Bronchial epithelial cell (primary cell): ENCODE measurements at regions not wholly inside any gene's neighbourhood (a gene's known extent, or its start where the extent isn't known, plus 50 kb on each side); places are given as distances from the start of the nearest gene placed in this dataset.

Experiments used
- DNase-seq: peaks from one replicate; pipeline ENCODE4 v3.0.0-alpha.2; 2010; ENCODE audit warnings: low read depth
- FAIRE-seq: peaks from 2 replicates; lab custom pipeline; 2011; peaks lifted over from hg19 to GRCh38; lab: Jason Lieb, UNC
- H3K27me3 ChIP-seq: 2 replicates; pipeline ENCODE4 v1.5.1; 2011; ENCODE audit warnings: low read length; ENCODE audit not compliant: control insufficient read depth, insufficient read depth
- H3K36me3 ChIP-seq: 2 replicates; pipeline ENCODE4 v1.5.1; 2011; ENCODE audit warnings: low read length; ENCODE audit not compliant: control insufficient read depth, insufficient read depth
- H3K4me3 ChIP-seq: 2 replicates; pipeline ENCODE4 v1.5.1; 2011; ENCODE audit warnings: mild to moderate bottlenecking, low read depth, low read length, control low read depth
- CTCF ChIP-seq: IDR thresholded peaks from 2 replicates; pipeline ENCODE4 v1.5.1; 2011; ENCODE audit warnings: mild to moderate bottlenecking, moderate library complexity, low read length, control low read depth, inconsistent platforms; ENCODE audit not compliant: insufficient read depth, severe bottlenecking

DNA sequence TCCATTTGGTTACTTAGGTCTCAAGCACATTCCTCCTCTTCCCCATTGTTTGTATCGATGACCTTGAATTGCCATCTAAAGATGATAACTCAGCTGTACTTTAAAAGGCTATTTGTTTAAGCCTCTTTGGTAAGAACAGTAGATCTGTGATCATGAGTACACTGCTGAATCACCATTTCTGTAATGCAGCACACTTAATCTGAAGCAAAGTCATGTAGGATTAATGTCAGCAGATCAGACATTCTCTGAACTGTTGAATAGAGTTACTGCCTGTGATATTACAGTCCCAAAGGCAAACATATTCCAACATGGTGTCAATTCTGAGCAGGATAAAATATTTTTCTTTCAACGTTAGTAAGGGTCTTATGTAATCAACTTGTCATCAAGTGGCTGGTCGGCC lies 631.6 kb downstream of the TECRL start:
- Histone ChIP-seq H3K36me3 (no peaks in the 10 kb centered on the region), H3K27me3 (no peaks in the 10 kb centered on the region), H3K4me3 (no peak overlapping the region)
- FAIRE-seq (no peak), DNase-seq (no peak)
- no peak for TF ChIP-seq CTCF

GRCh38 chr4:63764400-63764799 lies 644.9 kb downstream of the TECRL start:
- Histone ChIP-seq H3K4me3 (no peak overlapping the region), H3K36me3 (no peaks in the 10 kb centered on the region), H3K27me3 (no peaks in the 10 kb centered on the region)
- FAIRE-seq (no peak), DNase-seq (no peak)
- TF ChIP-seq CTCF, result no peak

GRCh38 chr4:63757929-63758328 lies 651.3 kb downstream of the TECRL start:
- Histone ChIP-seq H3K27me3 (no peaks in the 10 kb centered on the region), H3K4me3 (no peak overlapping the region), H3K36me3 (no peaks in the 10 kb centered on the region)
- FAIRE-seq (no peak), DNase-seq (no peak)
- TF ChIP-seq CTCF, result no peak

DNA sequence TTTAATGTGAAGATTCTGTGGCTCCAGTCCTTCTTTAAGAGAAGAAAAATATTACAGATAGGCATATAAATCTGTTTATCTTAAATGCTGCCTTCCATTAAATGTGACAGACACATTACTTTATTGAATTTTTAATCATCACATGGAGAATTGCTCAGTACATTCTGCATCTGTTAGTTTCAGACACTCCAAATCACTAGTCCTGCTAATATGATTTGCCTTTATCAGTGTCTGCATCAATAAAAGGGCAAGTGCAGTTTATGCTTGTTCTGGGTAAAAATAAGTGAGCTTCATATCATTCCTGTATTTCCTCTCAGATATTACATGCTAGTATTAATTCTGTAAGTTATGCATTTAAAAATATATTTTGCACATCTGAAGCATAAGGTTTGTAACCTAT lies 666.4 kb downstream of the TECRL start:
- H3K36me3 ChIP-seq, result no peaks in the 10 kb centered on the region
- TF ChIP-seq CTCF, result no peak
- no peak for FAIRE-seq
- H3K27me3 ChIP-seq, result no peaks in the 10 kb centered on the region
- no peak for DNase-seq
- H3K4me3 ChIP-seq, result no peak overlapping the region

DNA sequence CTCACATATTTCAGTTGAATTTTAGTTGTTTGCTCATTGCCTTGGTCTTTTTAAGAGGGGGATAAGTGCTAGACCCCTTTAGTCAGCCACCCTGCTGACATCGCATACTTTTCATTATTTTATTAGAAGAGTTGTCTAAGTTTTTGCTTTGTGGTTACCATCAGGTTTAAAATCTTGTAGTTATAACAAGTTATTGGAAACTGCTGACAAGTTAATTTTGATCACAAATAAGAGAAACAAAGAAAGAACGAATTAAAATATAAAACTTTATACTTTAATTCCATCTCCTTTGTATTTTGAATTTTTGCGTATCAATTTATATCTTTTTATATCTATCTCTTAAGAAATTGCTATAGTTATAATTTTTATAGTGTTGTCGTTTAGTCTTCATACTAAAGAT lies 679.7 kb downstream of the TECRL start:
- DNase-seq (no peak), FAIRE-seq (no peak)
- H3K4me3 ChIP-seq, result no peak overlapping the region
- H3K36me3 ChIP-seq, result no peaks in the 10 kb centered on the region
- H3K27me3 ChIP-seq, result no peaks in the 10 kb centered on the region
- TF ChIP-seq CTCF, result no peak

DNA sequence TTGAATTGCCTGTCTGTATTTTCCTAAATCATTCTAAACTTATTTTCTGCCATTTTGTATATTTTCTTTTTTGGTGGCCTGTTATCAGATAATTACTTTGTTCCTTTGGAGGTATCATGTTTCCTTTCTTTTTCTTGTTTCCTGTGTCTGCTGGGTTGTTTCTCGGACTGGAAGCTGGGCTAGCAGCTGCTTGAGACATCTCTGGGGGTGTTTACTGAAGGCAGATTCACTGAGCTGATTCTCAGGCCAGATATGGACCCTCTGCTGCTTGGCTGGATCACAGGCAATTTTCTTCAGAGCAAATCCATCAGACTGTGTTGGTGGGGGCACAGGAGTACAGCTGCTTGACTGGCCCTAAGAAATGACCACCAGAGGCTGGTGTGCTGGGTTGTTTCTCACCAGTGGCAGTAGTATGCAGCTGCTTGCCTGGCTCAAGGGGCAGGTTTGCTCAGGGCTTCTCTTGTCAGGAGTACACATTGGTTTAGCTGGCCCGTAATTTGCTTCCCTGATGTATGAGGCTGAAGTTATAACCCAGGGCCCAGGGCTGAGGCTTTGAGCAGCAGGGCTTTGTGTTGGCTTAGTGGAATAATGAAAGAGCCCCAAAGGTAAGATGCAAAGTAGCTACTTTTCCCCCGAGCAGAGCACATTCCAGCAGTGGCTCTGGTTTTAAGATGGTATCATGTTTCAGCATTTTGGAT lies 680.6 kb downstream of the TECRL start:
- no peaks in the 10 kb centered on the region for H3K27me3 ChIP-seq
- FAIRE-seq (no peak), DNase-seq (no peak)
- no peak for TF ChIP-seq CTCF
- no peaks in the 10 kb centered on the region for H3K36me3 ChIP-seq
- no peak overlapping the region for H3K4me3 ChIP-seq
